ENCODE measurements at regions not wholly inside any gene's neighbourhood (a gene's known extent, or its start where the extent isn't known, plus 50 kb on each side); places are given as distances from the start of the nearest gene placed in this dataset.

DNA sequence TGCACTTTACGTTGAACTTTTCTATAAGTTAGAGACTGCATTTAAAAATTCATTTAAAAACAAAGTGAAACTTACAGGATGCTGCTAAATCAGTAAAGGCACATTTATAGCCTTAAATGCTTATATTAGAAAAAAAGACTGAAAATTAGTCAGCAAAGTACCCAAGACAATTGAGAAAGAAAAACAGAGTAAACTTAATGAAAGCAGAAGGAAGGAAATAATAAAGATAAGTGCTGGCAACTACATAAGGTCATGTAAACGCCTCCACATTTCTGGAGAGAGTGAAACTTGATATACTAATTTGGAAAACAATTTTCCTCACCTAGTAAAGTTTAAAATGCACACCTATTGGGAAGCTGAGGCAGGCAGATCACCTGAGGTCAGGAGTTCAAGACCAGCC lies 58.2 kb upstream of the ACAN start:
- H3K27ac ChIP-seq = no peak overlapping the region
- H3K27me3 ChIP-seq (ENCODE audit: insufficient read depth, low read depth, severe bottlenecking) = no peaks in the 10 kb centered on the region
- DNase-seq = no peak
- H3K4me3 ChIP-seq (ENCODE audit: low read depth, low read length) = no peak overlapping the region
- no peaks in the 10 kb centered on the region for H3K36me3 ChIP-seq
- no peaks in the 10 kb centered on the region for H3K9me3 ChIP-seq (ENCODE audit: severe bottlenecking)
- TF ChIP-seq, protein P1, sequence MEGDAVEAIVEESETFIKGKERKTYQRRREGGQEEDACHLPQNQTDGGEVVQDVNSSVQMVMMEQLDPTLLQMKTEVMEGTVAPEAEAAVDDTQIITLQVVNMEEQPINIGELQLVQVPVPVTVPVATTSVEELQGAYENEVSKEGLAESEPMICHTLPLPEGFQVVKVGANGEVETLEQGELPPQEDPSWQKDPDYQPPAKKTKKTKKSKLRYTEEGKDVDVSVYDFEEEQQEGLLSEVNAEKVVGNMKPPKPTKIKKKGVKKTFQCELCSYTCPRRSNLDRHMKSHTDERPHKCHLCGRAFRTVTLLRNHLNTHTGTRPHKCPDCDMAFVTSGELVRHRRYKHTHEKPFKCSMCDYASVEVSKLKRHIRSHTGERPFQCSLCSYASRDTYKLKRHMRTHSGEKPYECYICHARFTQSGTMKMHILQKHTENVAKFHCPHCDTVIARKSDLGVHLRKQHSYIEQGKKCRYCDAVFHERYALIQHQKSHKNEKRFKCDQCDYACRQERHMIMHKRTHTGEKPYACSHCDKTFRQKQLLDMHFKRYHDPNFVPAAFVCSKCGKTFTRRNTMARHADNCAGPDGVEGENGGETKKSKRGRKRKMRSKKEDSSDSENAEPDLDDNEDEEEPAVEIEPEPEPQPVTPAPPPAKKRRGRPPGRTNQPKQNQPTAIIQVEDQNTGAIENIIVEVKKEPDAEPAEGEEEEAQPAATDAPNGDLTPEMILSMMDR (IDR thresholded peaks at IDR 0.05; ENCODE audit: low read depth, low read length) = no peak

DNA sequence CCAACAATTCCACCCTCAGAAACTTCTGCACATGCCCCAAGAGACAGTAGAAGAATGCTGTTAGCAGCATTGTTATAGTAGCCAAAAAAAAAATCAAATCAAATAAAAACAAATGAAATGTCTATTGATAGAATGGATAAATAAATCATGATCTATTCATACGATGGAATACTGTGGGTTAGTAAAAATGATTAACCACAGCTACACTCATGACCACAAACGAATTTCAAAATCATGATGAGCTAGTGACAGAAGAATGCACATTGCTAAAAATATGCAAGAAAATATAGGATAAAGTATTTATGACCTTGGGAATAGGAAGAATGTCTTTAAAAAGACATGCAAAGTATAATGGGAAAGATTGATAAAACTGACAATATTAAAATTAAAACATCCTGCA lies 57.5 kb upstream of the ACAN start:
- Histone ChIP-seq H3K27ac (no peak overlapping the region), H3K27me3 (ENCODE audit: insufficient read depth, low read depth, severe bottlenecking) (no peaks in the 10 kb centered on the region), H3K9me3 (ENCODE audit: severe bottlenecking) (no peaks in the 10 kb centered on the region), H3K4me3 (ENCODE audit: low read depth, low read length) (no peak overlapping the region), H3K36me3 (no peaks in the 10 kb centered on the region)
- TF ChIP-seq, protein P1 (IDR thresholded peaks at IDR 0.05; ENCODE audit: low read depth, low read length) = no peak
- DNase-seq = no peak

- no peak overlapping the region for H3K4me3 ChIP-seq (ENCODE audit: low read depth, low read length)
- H3K36me3 ChIP-seq = no peaks in the 10 kb centered on the region
- H3K27ac ChIP-seq = no peak overlapping the region
- TF ChIP-seq, protein P1 (IDR thresholded peaks at IDR 0.05; ENCODE audit: low read depth, low read length) = no peak
- no peak for DNase-seq
- H3K9me3 ChIP-seq (ENCODE audit: severe bottlenecking) = no peaks in the 10 kb centered on the region
- H3K27me3 ChIP-seq (ENCODE audit: insufficient read depth, low read depth, severe bottlenecking) = no peaks in the 10 kb centered on the region
Observed at GRCh38 chr15:88746451-88746850, 56.8 kb upstream of the ACAN start.

DNA sequence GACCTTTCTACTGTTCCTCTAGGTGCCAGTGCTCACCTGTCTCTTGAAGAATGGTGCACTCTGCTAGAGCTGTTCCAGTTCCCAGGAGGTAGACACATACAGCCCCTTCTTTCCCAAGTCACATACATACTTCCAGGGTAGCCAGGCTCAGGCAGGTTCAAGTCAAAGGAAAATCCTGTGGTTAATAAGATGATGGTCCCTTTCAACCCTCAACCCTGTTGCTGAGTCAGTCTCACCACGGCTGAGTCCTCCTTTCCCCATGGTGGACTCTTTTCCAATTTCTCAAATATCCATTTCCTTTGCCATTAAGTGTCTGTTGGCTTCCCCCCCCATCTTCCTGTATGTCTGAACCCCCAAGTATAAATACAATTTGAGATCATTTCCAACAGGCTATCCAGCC lies 56.1 kb upstream of the ACAN start:
- H3K4me3 ChIP-seq (ENCODE audit: low read depth, low read length) = no peak overlapping the region
- no peaks in the 10 kb centered on the region for H3K9me3 ChIP-seq (ENCODE audit: severe bottlenecking)
- no peak for DNase-seq
- H3K36me3 ChIP-seq = no peaks in the 10 kb centered on the region
- H3K27me3 ChIP-seq (ENCODE audit: insufficient read depth, low read depth, severe bottlenecking) = no peaks in the 10 kb centered on the region
- no peak overlapping the region for H3K27ac ChIP-seq
- TF ChIP-seq, protein P1 (IDR thresholded peaks at IDR 0.05; ENCODE audit: low read depth, low read length) = 0 out of 2 replicates have a peak, but pooled peaks have one; percentile 2

GRCh38 chr15:88747631-88748030 lies 55.6 kb upstream of the ACAN start:
- TF ChIP-seq, protein P1 (IDR thresholded peaks at IDR 0.05; ENCODE audit: low read depth, low read length) = no peak
- Histone ChIP-seq H3K27me3 (ENCODE audit: insufficient read depth, low read depth, severe bottlenecking) (no peaks in the 10 kb centered on the region), H3K4me3 (ENCODE audit: low read depth, low read length) (no peak overlapping the region), H3K36me3 (no peaks in the 10 kb centered on the region), H3K9me3 (ENCODE audit: severe bottlenecking) (no peaks in the 10 kb centered on the region), H3K27ac (no peak overlapping the region)
- DNase-seq = no peak

DNA sequence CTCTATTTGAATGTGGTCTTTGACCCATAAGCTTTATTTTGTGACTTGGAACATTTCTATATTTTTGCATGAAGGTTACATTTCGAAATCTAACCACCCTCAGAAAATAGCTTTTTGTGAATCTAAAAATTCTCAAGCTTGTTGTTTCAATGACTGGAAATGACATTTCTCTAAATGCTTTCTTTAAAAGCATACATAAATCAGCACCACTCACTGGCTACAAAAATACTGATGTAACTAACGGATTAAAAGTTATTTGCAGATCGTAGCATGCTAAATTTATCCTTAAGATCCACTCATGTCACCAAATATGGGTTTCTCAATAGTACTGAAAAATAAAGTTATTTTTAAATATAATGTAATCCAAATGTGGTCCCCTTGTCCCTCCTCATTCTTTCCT lies 55.2 kb upstream of the ACAN start:
- Histone ChIP-seq H3K4me3 (ENCODE audit: low read depth, low read length) (no peak overlapping the region), H3K27me3 (ENCODE audit: insufficient read depth, low read depth, severe bottlenecking) (no peaks in the 10 kb centered on the region), H3K9me3 (ENCODE audit: severe bottlenecking) (no peaks in the 10 kb centered on the region), H3K36me3 (no peaks in the 10 kb centered on the region), H3K27ac (no peak overlapping the region)
- no peak for DNase-seq
- TF ChIP-seq, protein P1 (IDR thresholded peaks at IDR 0.05; ENCODE audit: low read depth, low read length) = no peak
